ENCODE measurements at regions not wholly inside any gene's neighbourhood (a gene's known extent, or its start where the extent isn't known, plus 50 kb on each side); places are given as distances from the start of the nearest gene placed in this dataset.

DNA sequence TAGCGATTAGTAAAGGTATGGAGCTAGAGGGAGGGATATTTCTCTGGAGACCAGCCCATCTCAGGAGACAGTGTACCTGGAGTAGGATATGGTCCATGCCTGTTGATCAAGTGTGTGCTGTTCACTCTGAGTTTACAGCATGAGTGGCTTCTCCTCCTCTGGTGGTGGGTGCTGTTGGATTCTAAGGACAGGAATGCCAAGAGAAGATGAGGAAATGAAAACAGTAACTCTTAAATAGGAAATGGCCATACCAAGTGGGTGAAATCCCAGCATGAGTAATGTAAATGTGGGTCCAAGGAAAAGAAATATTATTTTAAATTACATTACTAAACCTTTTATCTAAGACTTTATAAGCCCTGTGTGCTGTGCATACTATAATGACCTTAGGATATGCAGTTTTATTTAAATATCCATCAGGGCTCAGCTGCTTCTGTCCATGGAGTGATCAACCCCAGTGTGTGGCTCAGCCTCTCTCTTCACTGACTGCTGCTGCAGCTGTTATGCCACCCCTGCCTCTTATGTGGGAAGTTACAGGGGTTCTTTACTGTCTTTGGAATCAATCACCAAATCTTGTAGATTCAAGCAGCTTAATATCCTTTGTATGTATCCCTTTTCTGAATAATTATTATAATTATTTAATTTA is 54.3 kb downstream of the FAT3 start:
- no peak for TF ChIP-seq CTCF (conservative IDR thresholded peaks at IDR 0.05 in 1 of 2, IDR thresholded peaks at IDR 0.05 in 1 of 2; ENCODE audit: low read depth in 1 of 2, low read length in 2 of 2)
- TF ChIP-seq EZH2 (IDR thresholded peaks at IDR 0.05; ENCODE audit: low read length, missing control alignments): no peak
